KOPT-K1 (cell line): ENCODE measurements at regions not wholly inside any gene's neighbourhood (a gene's known extent, or its start where the extent isn't known, plus 50 kb on each side); places are given as distances from the start of the nearest gene placed in this dataset.

Experiments
- H3K27ac ChIP-seq: fragments of 200-600 bp; sonication (generic); 2 replicates; pipeline ENCODE4 v1.5.1; 2016; ENCODE audit warnings: antibody characterized with exemption, mild to moderate bottlenecking, low read depth, low read length; ENCODE audit not compliant: poor library complexity, severe bottlenecking
- H3K36me3 ChIP-seq: fragments of 200-600 bp; sonication (generic); 2 replicates; pipeline ENCODE4 v1.5.1; 2017; ENCODE audit warnings: antibody characterized with exemption, mild to moderate bottlenecking, low read length, moderate library complexity; ENCODE audit not compliant: insufficient read depth
- H3K9me3 ChIP-seq: fragments of 200-600 bp; sonication (generic); 2 replicates; pipeline ENCODE4 v1.5.1; 2017; ENCODE audit warnings: antibody characterized with exemption, low read length, mild to moderate bottlenecking; ENCODE audit not compliant: insufficient read depth, poor library complexity, severe bottlenecking

DNA sequence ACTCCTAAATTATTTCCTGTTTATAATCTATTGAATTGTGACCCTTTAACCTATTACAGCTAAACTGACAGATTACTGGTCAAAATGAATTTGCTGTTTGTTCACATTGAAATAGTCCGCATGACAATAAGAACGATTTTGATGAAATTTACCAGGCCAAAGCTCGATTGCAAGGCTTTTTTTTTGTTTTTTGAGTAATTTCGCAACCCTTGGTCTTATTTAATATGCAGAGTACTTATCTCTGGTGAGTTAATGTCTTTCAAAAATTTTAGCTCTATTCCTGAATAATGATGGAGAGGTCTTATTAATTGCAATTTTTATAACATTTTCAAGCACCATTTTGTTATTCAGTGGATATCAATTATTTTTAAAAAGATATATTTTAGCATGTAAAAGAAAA lies 362.4 kb downstream of the OTOL1 start:
- Histone ChIP-seq H3K9me3 (no peaks in the 10 kb centered on the region), H3K36me3 (no peaks in the 10 kb centered on the region), H3K27ac (no peak overlapping the region)

- Histone ChIP-seq H3K27ac (no peak overlapping the region), H3K9me3 (no peaks in the 10 kb centered on the region), H3K36me3 (no peaks in the 10 kb centered on the region)
These were observed 363.4 kb downstream of the OTOL1 start for GRCh38 chr3:161859865-161860450.

GRCh38 chr3:161863775-161864174 lies 367.2 kb downstream of the OTOL1 start:
- Histone ChIP-seq H3K36me3 (no peaks in the 10 kb centered on the region), H3K9me3 (no peaks in the 10 kb centered on the region), H3K27ac (no peak overlapping the region)

DNA sequence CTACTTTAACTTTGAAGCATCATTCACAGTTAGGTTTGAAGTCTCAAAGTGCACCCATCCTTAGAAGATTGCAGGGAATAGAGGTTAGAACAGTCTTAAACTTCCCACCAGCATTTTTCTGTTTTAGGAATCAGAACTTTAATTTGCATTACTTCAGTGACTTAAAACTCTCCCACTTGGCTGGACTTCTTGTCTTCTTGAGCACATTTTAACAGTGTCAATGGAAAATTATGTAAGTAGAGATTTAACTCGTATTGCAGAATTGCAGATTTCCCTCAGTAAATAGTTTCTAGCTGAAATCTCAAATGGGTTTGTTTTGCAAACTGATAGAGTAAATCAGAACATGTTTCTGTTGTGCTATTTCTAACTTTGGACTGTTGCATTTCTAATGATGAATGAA lies 369.6 kb downstream of the OTOL1 start:
- no peaks in the 10 kb centered on the region for H3K9me3 ChIP-seq
- H3K27ac ChIP-seq: no peak overlapping the region
- no peaks in the 10 kb centered on the region for H3K36me3 ChIP-seq

GRCh38 chr3:161875483-161875882 lies 378.9 kb downstream of the OTOL1 start:
- Histone ChIP-seq H3K27ac (no peak overlapping the region), H3K9me3 (no peaks in the 10 kb centered on the region), H3K36me3 (no peaks in the 10 kb centered on the region)

- Histone ChIP-seq H3K36me3 (no peaks in the 10 kb centered on the region), H3K27ac (no peak overlapping the region)
These were observed 382.9 kb downstream of the OTOL1 start for GRCh38 chr3:161879470-161879869.

DNA sequence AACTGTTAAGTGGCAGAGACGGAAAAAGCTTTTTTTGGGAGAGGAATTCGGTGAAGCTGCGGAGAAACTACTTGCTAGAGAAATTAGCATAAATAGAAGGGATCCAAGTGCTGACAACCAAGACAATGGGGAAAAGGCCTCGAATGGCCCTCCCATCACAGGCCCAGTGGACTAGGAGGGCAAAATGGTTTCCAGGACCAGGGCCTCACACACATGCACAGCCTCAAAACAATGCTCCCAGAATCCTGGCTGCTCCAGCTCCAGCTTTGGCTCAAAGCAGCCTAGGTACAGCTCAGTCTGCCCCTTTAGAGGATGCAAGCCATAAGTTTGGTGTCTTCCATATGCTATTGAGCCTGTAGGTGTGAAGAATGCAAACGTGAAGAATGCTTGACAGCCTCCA lies 388.2 kb downstream of the OTOL1 start:
- peaks cover 16% of the 10 kb centered on the region for H3K9me3 ChIP-seq
- no peak overlapping the region for H3K27ac ChIP-seq
- H3K36me3 ChIP-seq: no peaks in the 10 kb centered on the region

More at GRCh38 chr3:161879470-161879869, 382.9 kb downstream of the OTOL1 start:
- peaks cover 3% of the 10 kb centered on the region for H3K9me3 ChIP-seq

- Histone ChIP-seq H3K27ac (no peak overlapping the region), H3K36me3 (no peaks in the 10 kb centered on the region)
These were observed 393.6 kb downstream of the OTOL1 start for GRCh38 chr3:161890147-161890625.

DNA sequence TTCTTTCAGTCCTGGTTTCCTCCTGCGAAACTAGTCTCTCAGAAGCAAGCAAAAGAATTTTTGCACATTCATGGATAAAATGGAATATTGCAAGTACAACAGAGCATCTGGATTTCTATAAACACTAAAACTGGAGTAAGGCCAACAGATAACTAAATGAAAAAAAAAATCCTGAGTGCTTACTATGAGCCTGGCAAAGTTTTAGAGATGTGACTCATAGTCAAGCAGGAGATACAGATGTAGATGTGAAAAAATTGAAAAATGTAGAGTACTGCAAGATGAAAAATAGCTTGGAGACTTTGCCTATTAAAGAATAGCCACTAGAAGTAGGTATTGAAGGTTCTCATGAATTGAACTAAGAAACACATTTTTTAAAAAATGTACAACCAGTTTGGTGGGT lies 397.4 kb downstream of the OTOL1 start:
- no peaks in the 10 kb centered on the region for H3K36me3 ChIP-seq
- H3K27ac ChIP-seq: no peak overlapping the region
- peaks cover 9% of the 10 kb centered on the region for H3K9me3 ChIP-seq

More at GRCh38 chr3:161890147-161890625, 393.6 kb downstream of the OTOL1 start:
- H3K9me3 ChIP-seq: peaks cover 16% of the 10 kb centered on the region

DNA sequence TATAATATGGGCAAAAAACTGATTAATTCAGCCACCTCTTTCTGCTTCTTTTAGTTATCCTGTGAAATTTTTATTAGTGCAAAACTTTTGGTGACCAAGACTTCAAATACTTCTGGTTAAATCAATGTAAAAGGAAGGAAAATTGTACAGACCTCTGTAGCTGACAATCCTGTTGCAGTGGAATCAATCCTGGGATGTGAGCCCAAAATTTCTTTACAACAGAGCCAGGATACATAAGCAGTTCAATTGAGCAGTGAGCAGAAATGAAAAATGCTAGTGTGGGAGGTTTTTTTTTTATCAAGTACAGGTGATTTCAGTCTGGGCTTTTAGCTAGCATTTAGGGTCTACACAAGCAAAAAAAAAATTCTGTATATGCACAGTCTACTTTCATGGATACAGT lies 398.0 kb downstream of the OTOL1 start:
- no peak overlapping the region for H3K27ac ChIP-seq
- peaks cover 9% of the 10 kb centered on the region for H3K9me3 ChIP-seq
- H3K36me3 ChIP-seq: no peaks in the 10 kb centered on the region

DNA sequence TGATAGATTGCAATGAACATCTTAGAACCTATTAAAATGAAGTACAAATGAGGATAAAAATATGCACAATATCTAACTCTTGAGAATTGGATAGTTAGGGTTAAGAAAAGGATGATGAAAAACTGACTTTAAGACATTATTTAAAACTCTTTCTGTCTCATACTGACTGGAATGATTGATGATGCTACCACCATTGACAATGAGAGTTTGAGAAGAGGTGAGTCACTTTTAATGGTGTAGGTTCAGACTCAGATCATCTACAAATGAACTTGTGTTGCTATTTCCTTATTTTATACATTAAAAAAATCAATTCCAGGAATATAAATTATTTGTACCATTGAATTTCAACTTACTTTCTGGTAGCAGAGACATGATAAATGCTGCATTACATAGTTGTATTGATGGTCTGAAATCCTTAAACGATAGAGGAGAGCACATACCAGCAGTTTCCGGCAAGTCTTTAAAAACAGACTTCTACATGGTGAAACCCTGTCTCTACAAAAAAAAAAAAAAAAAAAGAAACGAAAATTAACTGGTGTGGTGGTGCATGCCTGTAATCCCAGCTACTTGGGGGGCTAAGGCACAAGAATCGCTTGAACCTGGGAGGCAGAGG lies 409.0 kb downstream of the OTOL1 start:
- Histone ChIP-seq H3K9me3 (no peaks in the 10 kb centered on the region), H3K27ac (no peak overlapping the region), H3K36me3 (no peaks in the 10 kb centered on the region)

- H3K9me3 ChIP-seq: no peaks in the 10 kb centered on the region
- no peaks in the 10 kb centered on the region for H3K36me3 ChIP-seq
- H3K27ac ChIP-seq: no peak overlapping the region
These were observed 417.3 kb downstream of the OTOL1 start for GRCh38 chr3:161913786-161914389.

GRCh38 chr3:161914703-161915417 lies 418.3 kb downstream of the OTOL1 start:
- Histone ChIP-seq H3K27ac (no peak overlapping the region), H3K36me3 (no peaks in the 10 kb centered on the region), H3K9me3 (peaks cover 8% of the 10 kb centered on the region)

- H3K27ac ChIP-seq: no peak overlapping the region
- peaks cover 9% of the 10 kb centered on the region for H3K9me3 ChIP-seq
- H3K36me3 ChIP-seq: no peaks in the 10 kb centered on the region
These were observed 418.8 kb downstream of the OTOL1 start for GRCh38 chr3:161915418-161915750.

DNA sequence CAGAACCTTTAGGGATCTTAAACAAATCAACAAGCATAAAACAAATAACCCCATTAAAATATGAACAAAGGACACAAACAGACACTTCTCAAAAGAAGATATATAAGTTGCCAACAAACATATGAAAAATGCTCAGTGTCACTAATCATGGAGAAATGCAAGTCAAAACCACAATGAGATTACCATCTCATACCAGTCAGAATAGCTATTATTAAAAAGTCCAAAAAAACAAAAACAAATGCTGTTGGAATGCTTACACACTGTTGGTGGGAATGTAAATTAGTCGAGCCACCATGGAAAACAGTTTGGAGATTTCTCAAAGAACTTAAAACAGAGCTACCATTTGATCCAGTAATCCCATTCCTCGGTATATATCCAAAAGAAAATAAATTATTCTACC lies 423.6 kb downstream of the OTOL1 start:
- Histone ChIP-seq H3K36me3 (no peaks in the 10 kb centered on the region), H3K27ac (no peak overlapping the region), H3K9me3 (peaks cover 9% of the 10 kb centered on the region)
